GM19239 (cell line): ENCODE measurements at regions not wholly inside any gene's neighbourhood (a gene's known extent, or its start where the extent isn't known, plus 50 kb on each side); places are given as distances from the start of the nearest gene placed in this dataset.

Experiments used
- DNase-seq: peaks from one replicate; pipeline ENCODE4 v3.0.0; 2011; ENCODE audit warnings: low spot score; ENCODE audit not compliant: insufficient read length
- FAIRE-seq: peaks from 2 replicates; lab custom pipeline; 2011; peaks lifted over from hg19 to GRCh38; lab: Jason Lieb, UNC

GRCh38 chr7:46750321-46750865 is 829.3 kb upstream of the IGFBP3 start:
- FAIRE-seq (no peak), DNase-seq (no peak)

- no peak for DNase-seq
- no peak for FAIRE-seq
Observed at GRCh38 chr7:46747869-46748576, 827.0 kb upstream of the IGFBP3 start.

GRCh38 chr7:46746695-46747687 is 825.9 kb upstream of the IGFBP3 start:
- DNase-seq, result no peak
- FAIRE-seq, result no peak

GRCh38 chr7:46745707-46746090 is 824.6 kb upstream of the IGFBP3 start:
- DNase-seq (no peak), FAIRE-seq (no peak)

GRCh38 chr7:46744957-46745706 is 824.1 kb upstream of the IGFBP3 start:
- DNase-seq, result no peak
- FAIRE-seq, result no peak

GRCh38 chr7:46742601-46743000 is 821.5 kb upstream of the IGFBP3 start:
- FAIRE-seq (no peak), DNase-seq (no peak)

- DNase-seq (no peak), FAIRE-seq (no peak)
Observed at GRCh38 chr7:46741938-46742540, 821.0 kb upstream of the IGFBP3 start.

- no peak for DNase-seq
Observed at GRCh38 chr7:46741181-46741580, 820.1 kb upstream of the IGFBP3 start.

GRCh38 chr7:46739518-46740234 is 818.6 kb upstream of the IGFBP3 start:
- DNase-seq (no peak), FAIRE-seq (no peak)

More at GRCh38 chr7:46741181-46741580, 820.1 kb upstream of the IGFBP3 start:
- no peak for FAIRE-seq

- no peak for DNase-seq
- FAIRE-seq, result no peak
Observed at GRCh38 chr7:46738796-46739195, 817.7 kb upstream of the IGFBP3 start.

GRCh38 chr7:46738165-46738564 is 817.1 kb upstream of the IGFBP3 start:
- DNase-seq (no peak), FAIRE-seq (no peak)

- FAIRE-seq (no peak), DNase-seq (no peak)
Observed at GRCh38 chr7:46725838-46726237, 804.8 kb upstream of the IGFBP3 start.

- no peak for DNase-seq
- FAIRE-seq, result no peak
Observed at GRCh38 chr7:46725136-46725535, 804.1 kb upstream of the IGFBP3 start.

- DNase-seq (no peak), FAIRE-seq (no peak)
Observed at GRCh38 chr7:46723742-46724141, 802.7 kb upstream of the IGFBP3 start.

GRCh38 chr7:46723003-46723402 is 801.9 kb upstream of the IGFBP3 start:
- FAIRE-seq (no peak), DNase-seq (no peak)

- no peak for DNase-seq
- no peak for FAIRE-seq
Observed at GRCh38 chr7:46720761-46721160, 799.7 kb upstream of the IGFBP3 start.

- no peak for FAIRE-seq
Observed at GRCh38 chr7:46719616-46720015, 798.5 kb upstream of the IGFBP3 start.

GRCh38 chr7:46716926-46717325 is 795.9 kb upstream of the IGFBP3 start:
- DNase-seq (no peak), FAIRE-seq (no peak)

More at GRCh38 chr7:46719616-46720015, 798.5 kb upstream of the IGFBP3 start:
- DNase-seq, result no peak

- DNase-seq, result no peak
Observed at GRCh38 chr7:46715579-46715978, 794.5 kb upstream of the IGFBP3 start.

More at GRCh38 chr7:46715579-46715978, 794.5 kb upstream of the IGFBP3 start:
- FAIRE-seq, result no peak
